ENCODE measurements at regions not wholly inside any gene's neighbourhood (a gene's known extent, or its start where the extent isn't known, plus 50 kb on each side); places are given as distances from the start of the nearest gene placed in this dataset.

- DNase-seq: no peak
Measured at GRCh38 chr7:130971297-130971696, 237.3 kb upstream of the KLF14 start.

- DNase-seq: no peak
Measured at GRCh38 chr7:130972201-130972600, 238.2 kb upstream of the KLF14 start.

- DNase-seq: no peak
Measured at GRCh38 chr7:130973637-130974036, 239.6 kb upstream of the KLF14 start.

- no peak for DNase-seq
Measured at GRCh38 chr7:130974169-130974568, 240.2 kb upstream of the KLF14 start.

GRCh38 chr7:130974794-130975193, 240.8 kb upstream of the KLF14 start:
- DNase-seq: no peak

GRCh38 chr7:130975731-130976130, 241.7 kb upstream of the KLF14 start:
- no peak for DNase-seq

GRCh38 chr7:130982160-130982638, 248.2 kb upstream of the KLF14 start:
- no peak for DNase-seq

GRCh38 chr7:130982651-130983050, 248.6 kb upstream of the KLF14 start:
- DNase-seq: no peak

- no peak for DNase-seq
Measured at GRCh38 chr7:130985361-130985760, 251.4 kb upstream of the KLF14 start.

GRCh38 chr7:130986261-130986690, 252.3 kb upstream of the KLF14 start:
- no peak for DNase-seq

GRCh38 chr7:130987092-130987491, 253.1 kb upstream of the KLF14 start:
- no peak for DNase-seq

- DNase-seq: no peak
Measured at GRCh38 chr7:130988443-130988842, 254.4 kb upstream of the KLF14 start.

GRCh38 chr7:130989101-130989795, 255.2 kb upstream of the KLF14 start:
- DNase-seq: no peak

GRCh38 chr7:130990178-130990832, 256.3 kb upstream of the KLF14 start:
- no peak for DNase-seq

GRCh38 chr7:130993671-130994365, 259.8 kb upstream of the KLF14 start:
- no peak for DNase-seq

- no peak for DNase-seq
Measured at GRCh38 chr7:130994378-130995115, 260.5 kb upstream of the KLF14 start.

- DNase-seq: no peak
Measured at GRCh38 chr7:130995252-130996081, 261.5 kb upstream of the KLF14 start.

GRCh38 chr7:130996205-130996832, 262.3 kb upstream of the KLF14 start:
- DNase-seq: no peak

- no peak for DNase-seq
Measured at GRCh38 chr7:130996833-130997231, 262.8 kb upstream of the KLF14 start.

- no peak for DNase-seq
Measured at GRCh38 chr7:130998993-130999602, 265.1 kb upstream of the KLF14 start.

GRCh38 chr7:130999926-131000325, 265.9 kb upstream of the KLF14 start:
- no peak for DNase-seq
